Small intestine (tissue), 7 donors: ENCODE measurements at regions not wholly inside any gene's neighbourhood (a gene's known extent, or its start where the extent isn't known, plus 50 kb on each side); places are given as distances from the start of the nearest gene placed in this dataset.

Experiments used
- DNase-seq, 2 donors: peaks; one replicate each; pipeline versions ENCODE4 v3.0.0 to v3.0.0-alpha.2; 2013
- FAIRE-seq: peaks from 2 replicates; lab custom pipeline; 2012; peaks lifted over from hg19 to GRCh38; lab: Jason Lieb, UNC
- H3K27ac ChIP-seq, 3 donors: one replicate each; pipeline ENCODE4 v1.5.1; 2013; ENCODE audit warnings: low read length in 2 of 3, mild to moderate bottlenecking in 2 of 3, control low read depth in 1 of 3, inconsistent platforms in 1 of 3, low read depth in 1 of 3, moderate library complexity in 1 of 3
- H3K27me3 ChIP-seq, 3 donors: one replicate each; pipeline ENCODE4 v1.6.1; 2013; ENCODE audit warnings: low read length in 3 of 3, inconsistent platforms in 1 of 3; ENCODE audit not compliant: control insufficient read depth in 3 of 3, insufficient read depth in 3 of 3
- H3K36me3 ChIP-seq, 3 donors: one replicate each; pipeline ENCODE4 v1.6.1; 2013; ENCODE audit warnings: low read length in 3 of 3, inconsistent platforms in 1 of 3, low read depth in 1 of 3, mild to moderate bottlenecking in 1 of 3, moderate library complexity in 1 of 3; ENCODE audit not compliant: control insufficient read depth in 3 of 3, insufficient read depth in 2 of 3
- H3K4me1 ChIP-seq, 3 donors: one replicate each; pipeline ENCODE4 v1.6.1; 2013; ENCODE audit warnings: low read length in 2 of 3, inconsistent platforms in 1 of 3, low read depth in 1 of 3, mild to moderate bottlenecking in 1 of 3, moderate library complexity in 1 of 3; ENCODE audit not compliant: control insufficient read depth in 3 of 3, insufficient read depth in 2 of 3
- H3K4me3 ChIP-seq, 3 donors: one replicate each; pipeline ENCODE4 v1.5.1; 2013; ENCODE audit warnings: low read length in 3 of 3, control low read depth in 1 of 3, inconsistent platforms in 1 of 3, low read depth in 1 of 3, mild to moderate bottlenecking in 1 of 3, moderate library complexity in 1 of 3
- H3K9me3 ChIP-seq, 2 donors: one replicate each; pipeline ENCODE4 v1.6.1; 2013; ENCODE audit warnings: low read depth in 1 of 2, low read length in 1 of 2; ENCODE audit not compliant: control insufficient read depth in 2 of 2, insufficient read depth in 1 of 2
- WGBS, 3 donors: extraction: QIAGEN DNeasy Blood & Tissue Kit; methylation state at CpG; one replicate each; pipeline ENCODE4 v1.1.7; 2013; 5-methylcytosine and 5-hydroxymethylcytosine counted together
- donor health status: healthy with polysubstance abuse.
- donor health status: control.
- donor health status: control.
- donor health status: Bipolar disorder and iron deficiency.
- donor health status: healthy.

DNA sequence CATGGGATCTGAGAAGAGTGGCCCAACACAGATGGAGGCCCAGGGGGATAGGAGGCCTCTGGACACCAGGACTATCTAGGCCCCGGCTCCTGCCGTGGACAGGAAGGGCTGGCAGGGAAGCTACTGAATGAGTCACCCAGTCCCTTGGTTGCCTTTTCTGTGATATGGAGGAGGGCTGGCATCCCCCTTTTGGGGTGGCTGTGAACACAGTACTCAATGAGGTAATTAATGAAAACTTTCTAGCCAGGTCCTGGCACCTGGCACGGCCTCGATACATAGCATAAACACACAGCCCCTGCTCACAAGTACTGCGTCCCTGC, 163.2 kb downstream of the CHST1 start:
- Histone ChIP-seq H3K4me1 (peaks cover 0 to 5% (median 0%) of the 10 kb centered on the region in 3 donors), H3K27me3 (no peaks in the 10 kb centered on the region)
- 81 to 90% (median 82%) methylated on average over 5 of the region's 5 CpGs for WGBS, 3 donors

DNA sequence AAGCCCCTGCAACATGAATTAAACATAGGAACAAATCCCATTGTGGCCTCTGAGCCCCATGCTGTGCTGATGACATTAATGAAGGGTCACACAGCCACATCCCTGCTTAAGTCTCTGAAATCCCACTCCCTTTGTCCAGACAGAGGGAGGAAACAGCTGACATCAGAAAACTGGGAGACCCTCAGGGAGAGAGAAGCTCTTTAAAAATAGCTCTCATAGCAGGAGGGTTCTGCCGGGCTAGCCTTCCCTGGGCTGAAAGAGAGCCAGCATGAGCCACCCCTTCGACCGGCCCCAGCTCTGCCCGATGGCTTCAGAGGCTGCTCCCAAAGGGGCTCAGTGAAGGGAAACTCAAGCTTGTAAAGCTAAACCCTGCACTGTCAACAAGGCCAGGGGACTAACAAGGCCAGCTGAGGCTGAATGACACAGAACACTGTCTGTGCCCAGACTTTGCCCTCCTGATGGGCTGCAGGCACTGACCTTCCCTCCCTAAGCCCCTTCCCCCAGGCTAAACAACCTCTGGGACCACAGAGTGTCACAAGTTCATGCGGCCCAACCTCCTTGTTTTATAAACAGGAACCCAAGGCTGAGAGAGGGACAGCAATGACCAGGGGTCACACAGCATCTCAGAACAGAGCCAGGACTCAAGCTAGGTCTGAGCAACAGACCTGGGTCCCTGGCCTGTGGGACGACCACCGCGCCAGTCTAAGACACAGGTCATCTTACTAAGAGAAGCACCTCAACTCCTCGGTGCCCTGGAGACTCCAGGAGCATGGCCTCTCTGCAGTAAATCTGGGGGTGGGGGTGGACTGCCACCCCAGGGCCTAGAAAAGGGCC, 163.8 kb downstream of the CHST1 start:
- no peaks in the 10 kb centered on the region for H3K9me3 ChIP-seq
- 61 to 69% (median 67%) methylated on average over 9 of the region's 9 CpGs for WGBS, 3 donors
- DNase-seq (no peak), FAIRE-seq (no peak)
- H3K27me3 ChIP-seq: no peaks in the 10 kb centered on the region
- H3K36me3 ChIP-seq: no peaks in the 10 kb centered on the region
- peaks cover 0 to 5% (median 0%) of the 10 kb centered on the region in 3 donors for H3K4me1 ChIP-seq
- no peak overlapping the region for H3K4me3 ChIP-seq
- H3K27ac ChIP-seq: no peak overlapping the region

More for the DNA sequence above, 163.2 kb downstream of the CHST1 start:
- no peaks in the 10 kb centered on the region for H3K9me3 ChIP-seq
- no peak for FAIRE-seq
- H3K4me3 ChIP-seq: no peak overlapping the region
- H3K36me3 ChIP-seq: no peaks in the 10 kb centered on the region
- no peak for DNase-seq
- no peak overlapping the region for H3K27ac ChIP-seq

DNA sequence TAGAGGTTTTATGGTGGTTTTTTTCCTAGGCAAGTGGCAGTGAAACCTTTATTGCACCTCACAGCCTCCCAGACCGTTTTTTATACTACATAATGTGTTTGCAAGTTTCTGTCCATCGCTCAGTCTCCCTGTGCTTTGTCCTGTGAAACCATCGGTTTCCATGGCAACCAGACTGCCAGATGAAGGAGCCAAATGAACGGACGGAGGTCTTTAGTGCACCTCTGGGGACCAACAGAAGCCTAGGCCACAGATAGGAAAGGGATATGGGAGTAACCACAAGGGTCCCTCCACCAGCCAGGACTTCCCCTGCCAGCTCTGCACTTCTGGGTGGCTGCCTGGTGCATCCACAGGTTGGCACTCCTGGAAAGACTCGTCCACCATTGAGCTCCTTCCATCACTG, 165.0 kb downstream of the CHST1 start:
- no peak overlapping the region for H3K27ac ChIP-seq
- DNase-seq (no peak), FAIRE-seq (no peak)
- H3K36me3 ChIP-seq: no peaks in the 10 kb centered on the region
- no peak overlapping the region for H3K4me3 ChIP-seq
- 35 to 59% (median 52%) methylated on average over 6 of the region's 6 CpGs for WGBS, 3 donors
- peaks cover 0 to 5% (median 0%) of the 10 kb centered on the region in 3 donors for H3K4me1 ChIP-seq
- no peaks in the 10 kb centered on the region for H3K9me3 ChIP-seq
- no peaks in the 10 kb centered on the region for H3K27me3 ChIP-seq

DNA sequence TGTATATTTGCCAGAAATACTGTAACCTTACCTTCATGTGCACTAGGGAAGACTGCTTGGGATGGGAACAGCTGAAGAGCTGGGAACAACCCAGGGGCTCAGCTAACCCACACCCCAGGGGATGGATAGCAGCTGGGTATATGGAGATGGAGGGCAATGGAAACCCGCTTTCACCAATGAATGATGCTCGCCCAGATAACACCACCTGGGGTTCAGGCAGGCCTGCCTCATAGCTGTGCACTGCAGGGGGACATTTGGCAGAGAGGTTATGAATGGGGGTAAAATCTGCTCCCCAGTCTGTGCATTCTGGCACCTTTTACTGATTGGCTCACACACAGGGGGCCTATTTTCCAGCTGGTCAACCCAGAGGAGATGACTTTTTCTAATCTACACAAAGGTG, 170.7 kb downstream of the CHST1 start:
- H3K4me1 ChIP-seq: no peaks in the 10 kb centered on the region
- FAIRE-seq (no peak), DNase-seq (no peak)
- no peaks in the 10 kb centered on the region for H3K36me3 ChIP-seq
- no peak overlapping the region for H3K27ac ChIP-seq
- no peaks in the 10 kb centered on the region for H3K9me3 ChIP-seq
- H3K27me3 ChIP-seq: no peaks in the 10 kb centered on the region
- WGBS, 3 donors: 82 to 91% (median 85%) methylated on average over 2 of the region's 2 CpGs
- H3K4me3 ChIP-seq: no peak overlapping the region

GRCh38 chr11:45489281-45489905, 176.0 kb downstream of the CHST1 start:
- H3K36me3 ChIP-seq: no peaks in the 10 kb centered on the region
- H3K27ac ChIP-seq: no peak overlapping the region
- H3K4me1 ChIP-seq: no peaks in the 10 kb centered on the region
- peaks cover 0 to 4% (median 3%) of the 10 kb centered on the region in 3 donors for H3K27me3 ChIP-seq
- no peak for DNase-seq
- H3K4me3 ChIP-seq: no peak overlapping the region
- no peak for FAIRE-seq
- 26 to 44% (median 29%) methylated on average over 7 of the region's 7 CpGs for WGBS, 3 donors
- H3K9me3 ChIP-seq: no peaks in the 10 kb centered on the region

DNA sequence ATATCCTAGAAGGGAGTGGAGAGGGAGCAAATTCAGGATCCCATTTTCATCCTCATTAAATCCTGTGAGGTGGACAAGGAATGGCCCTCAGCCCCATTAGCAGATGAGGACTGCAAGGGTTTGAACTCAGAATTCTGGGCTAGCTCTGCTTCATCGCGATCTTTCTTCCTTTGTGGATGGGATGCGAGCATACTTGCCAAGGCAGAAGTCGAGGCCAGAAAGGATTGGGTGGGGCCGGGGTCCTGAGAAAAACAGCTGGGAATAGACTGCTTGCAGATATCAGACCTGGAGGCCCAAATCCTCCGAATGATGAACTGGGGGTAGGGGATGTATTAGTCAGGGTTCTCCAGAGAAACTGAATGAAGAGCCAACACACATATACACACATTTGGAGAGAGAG, 179.0 kb downstream of the CHST1 start:
- no peak overlapping the region for H3K27ac ChIP-seq
- no peaks in the 10 kb centered on the region for H3K36me3 ChIP-seq
- H3K4me1 ChIP-seq: no peaks in the 10 kb centered on the region
- 84 to 88% (median 84%) methylated on average over 6 of the region's 6 CpGs for WGBS, 3 donors
- H3K4me3 ChIP-seq: no peak overlapping the region
- FAIRE-seq (no peak), DNase-seq (no peak)
- H3K27me3 ChIP-seq: peaks cover 0 to 7% (median 6%) of the 10 kb centered on the region in 3 donors
- no peaks in the 10 kb centered on the region for H3K9me3 ChIP-seq

DNA sequence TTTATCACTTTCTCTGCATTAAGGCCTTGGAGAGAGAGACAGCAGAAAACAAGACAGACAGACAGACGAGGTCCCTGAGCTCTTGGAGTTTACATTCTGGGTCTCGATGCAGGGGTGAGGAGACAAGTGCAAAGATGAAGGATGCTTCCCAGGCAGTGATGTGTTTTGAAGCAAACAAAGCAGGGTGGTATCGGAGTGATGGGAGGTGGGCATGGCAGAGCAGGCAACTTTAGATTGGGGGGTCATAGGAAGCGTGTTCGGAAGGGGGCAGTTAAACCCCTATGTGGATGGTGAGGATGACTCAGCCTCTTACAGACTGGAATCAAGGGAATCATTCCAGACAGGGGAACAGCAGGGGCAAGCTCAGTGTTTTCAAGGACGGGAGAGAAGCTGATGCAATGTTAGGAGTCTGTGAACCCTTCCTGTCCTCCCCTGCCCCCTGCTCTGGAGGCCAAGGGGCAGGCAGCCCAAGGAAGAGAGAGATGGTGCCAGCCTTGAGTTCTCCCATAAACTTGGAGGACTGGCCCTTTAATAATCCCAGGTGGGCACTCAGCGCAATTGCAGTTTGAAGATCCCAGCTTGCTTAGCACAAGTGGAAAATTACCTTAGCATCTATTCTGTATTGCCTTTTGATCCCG, 180.2 kb downstream of the CHST1 start:
- 68 to 78% (median 73%) methylated on average over 8 of the region's 8 CpGs for WGBS, 3 donors
- H3K4me3 ChIP-seq: no peak overlapping the region
- FAIRE-seq: no peak

DNA sequence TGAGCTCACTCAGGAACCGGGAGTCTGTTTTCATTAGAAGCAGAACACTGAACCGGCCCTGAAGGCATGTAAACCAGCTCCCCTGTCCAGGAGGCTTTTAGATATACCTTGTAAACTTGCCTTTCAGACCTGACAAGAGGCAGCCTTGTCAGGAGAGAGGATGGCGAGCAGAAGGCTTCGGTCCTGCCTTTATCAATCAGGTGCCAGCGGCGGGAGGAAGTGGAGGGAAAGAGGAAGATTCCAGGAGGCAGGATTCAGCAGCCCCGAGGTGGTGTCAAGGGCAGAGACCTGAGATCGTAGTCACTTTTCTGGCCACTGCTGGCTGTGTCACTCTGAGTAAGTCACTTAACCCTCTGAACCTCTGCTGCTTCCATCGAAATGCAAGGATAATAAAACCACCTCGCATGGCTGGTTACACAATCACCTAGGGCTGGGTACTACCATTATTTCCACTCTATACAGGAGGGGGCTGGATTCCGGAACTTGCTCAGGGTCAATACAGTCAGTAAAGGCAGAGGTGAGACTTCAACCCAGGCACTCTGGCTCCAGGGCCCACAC, 181.0 kb downstream of the CHST1 start:
- no peaks in the 10 kb centered on the region for H3K4me1 ChIP-seq
- H3K4me3 ChIP-seq: no peak overlapping the region
- H3K36me3 ChIP-seq: no peaks in the 10 kb centered on the region
- WGBS, 3 donors: 39 to 49% (median 42%) methylated on average over 11 of the region's 11 CpGs
- H3K27me3 ChIP-seq: peaks cover 0 to 13% (median 6%) of the 10 kb centered on the region in 3 donors
- no peaks in the 10 kb centered on the region for H3K9me3 ChIP-seq
- FAIRE-seq (no peak), DNase-seq (no peak)
- H3K27ac ChIP-seq: no peak overlapping the region

More for the DNA sequence above, 180.2 kb downstream of the CHST1 start:
- H3K4me1 ChIP-seq: no peaks in the 10 kb centered on the region
- no peaks in the 10 kb centered on the region for H3K36me3 ChIP-seq
- peaks cover 0 to 10% (median 6%) of the 10 kb centered on the region in 3 donors for H3K27me3 ChIP-seq
- no peak overlapping the region for H3K27ac ChIP-seq
- H3K9me3 ChIP-seq: no peaks in the 10 kb centered on the region
- DNase-seq: no peak
